Gastrocnemius medialis (tissue), 4 donors: ENCODE measurements at regions not wholly inside any gene's neighbourhood (a gene's known extent, or its start where the extent isn't known, plus 50 kb on each side); places are given as distances from the start of the nearest gene placed in this dataset.

Source experiments
- ATAC-seq, 2 donors: fragments of 150-250 bp; one replicate each; pipeline ENCODE4 v1.9.1; 2016
- DNase-seq, 2 donors: peaks; one replicate each; pipeline ENCODE4 v3.0.0-alpha.2; 2019
- H3K27ac ChIP-seq, 4 donors: fragments of 200-600 bp; sonication (generic); 1 replicate in 1 of 4; 2 replicates in 3 of 4; pipeline ENCODE4 v1.5.1; 2016 to 2018; ENCODE audit warnings: mild to moderate bottlenecking in 2 of 4, moderate library complexity in 1 of 4
- H3K27me3 ChIP-seq, 3 donors: fragments of 200-600 bp; sonication (generic) in 2 of 3; 1 replicate in 1 of 3; 2 replicates in 2 of 3; pipeline versions ENCODE4 v1.5.1 to v1.6.0; 2016 to 2019; ENCODE audit warnings: mild to moderate bottlenecking in 1 of 3, moderate library complexity in 1 of 3
- H3K36me3 ChIP-seq, 2 donors: fragments of 200-600 bp; sonication (generic) in 1 of 2; one replicate each; pipeline ENCODE4 v1.5.1; 2017 to 2018
- H3K4me1 ChIP-seq, 2 donors: fragments of 200-600 bp; sonication (generic) in 1 of 2; one replicate each; pipeline ENCODE4 v1.5.1; 2016 to 2017; ENCODE audit warnings: mild to moderate bottlenecking in 2 of 2
- H3K4me3 ChIP-seq, 4 donors: fragments of 200-600 bp; sonication (generic) in 3 of 4; 1 replicate in 1 of 4; 2 replicates in 3 of 4; pipeline ENCODE4 v1.5.1; 2016 to 2019; ENCODE audit warnings: mild to moderate bottlenecking in 2 of 4
- H3K9me3 ChIP-seq, 3 donors: fragments of 200-600 bp; sonication (generic) in 2 of 3; 1 replicate in 1 of 3; 2 replicates in 2 of 3; pipeline ENCODE4 v1.5.1; 2016 to 2019
- CTCF ChIP-seq, 5 experiments: fragments of 450-650 bp in 3 of 5; fragments of 200-600 bp in 2 of 5; sonication (generic) in 2 of 5; IDR thresholded peaks in 4 of 5; conservative IDR thresholded peaks in 1 of 5; 1 replicate in 4 of 5; 2 replicates in 1 of 5; pipeline ENCODE4 v1.5.1; 2016 to 2019; ENCODE audit warnings: antibody characterized with exemption in 5 of 5, mild to moderate bottlenecking in 3 of 5, moderate library complexity in 3 of 5
- POLR2A ChIP-seq, 2 donors: fragments of 450-650 bp; IDR thresholded peaks; one replicate each; pipeline ENCODE4 v1.6.1; 2017; ENCODE audit warnings: antibody characterized with exemption in 2 of 2, mild to moderate bottlenecking in 2 of 2, moderate library complexity in 2 of 2
- in situ Hi-C, 4 donors: fragments of 200-750 bp; cut with MboI; loops; one replicate each; pipeline versions ENCODE4 v1.15.0 to v1.8.0; 2017; ENCODE audit warnings: low sequenced_read_pairs in 4 of 4
- intact Hi-C: fragments of 100-400 bp; cut with DNase I; formaldehyde crosslinking; loops from one replicate; pipeline ENCODE4 v1.15.1; 2023; ENCODE audit warnings: low total_unique reads

GRCh38 chr15:92266796-92267685 is 126.6 kb upstream of the ST8SIA2 start:
- Histone ChIP-seq H3K4me3 (no peak overlapping the region), H3K27me3 (peaks cover 0 to 3% (median 0%) of the 10 kb centered on the region in 3 donors)
- ATAC-seq: no peak

GRCh38 chr15:92268900-92269299 is 124.8 kb upstream of the ST8SIA2 start:
- H3K27me3 ChIP-seq: peaks cover 0 to 3% (median 2%) of the 10 kb centered on the region in 3 donors
- TF ChIP-seq POLR2A (IDR thresholded peaks at IDR 0.05) (no peak), CTCF (IDR thresholded peaks at IDR 0.05 in 4 of 5, conservative IDR thresholded peaks at IDR 0.05 in 1 of 5) (no peak)
- ATAC-seq (no peak), DNase-seq (no peak)
- H3K9me3 ChIP-seq: no peaks in the 10 kb centered on the region
- no peaks in the 10 kb centered on the region for H3K4me1 ChIP-seq
- no peaks in the 10 kb centered on the region for H3K36me3 ChIP-seq
- no peak overlapping the region for H3K4me3 ChIP-seq
- intact Hi-C loops (no loop called here), in situ Hi-C loops (loop anchor here in 1 of 4 donors (25.0 kb wide), 1 partner anchor 107 kb away; no protein-coding TSS in a partner anchor)
- H3K27ac ChIP-seq: no peak overlapping the region

More at GRCh38 chr15:92266796-92267685, 126.6 kb upstream of the ST8SIA2 start:
- in situ Hi-C loops (loop anchor here in 1 of 4 donors (25.0 kb wide), 1 partner anchor 105 kb away; no protein-coding TSS in a partner anchor), intact Hi-C loops (no loop called here)
- Histone ChIP-seq H3K36me3 (no peaks in the 10 kb centered on the region), H3K9me3 (no peaks in the 10 kb centered on the region), H3K4me1 (no peaks in the 10 kb centered on the region), H3K27ac (no peak overlapping the region)
- DNase-seq: no peak
- TF ChIP-seq POLR2A (IDR thresholded peaks at IDR 0.05) (no peak), CTCF (IDR thresholded peaks at IDR 0.05 in 4 of 5, conservative IDR thresholded peaks at IDR 0.05 in 1 of 5) (no peak)

GRCh38 chr15:92271179-92271578 is 122.5 kb upstream of the ST8SIA2 start:
- TF ChIP-seq CTCF (IDR thresholded peaks at IDR 0.05 in 4 of 5, conservative IDR thresholded peaks at IDR 0.05 in 1 of 5) (no peak), POLR2A (IDR thresholded peaks at IDR 0.05) (no peak)
- in situ Hi-C loops: loop anchor here in 1 of 4 donors (25.0 kb wide), 1 partner anchor 109 kb away; no protein-coding TSS in a partner anchor
- intact Hi-C loops: no loop called here

GRCh38 chr15:92272106-92272505 is 121.6 kb upstream of the ST8SIA2 start:
- ATAC-seq (no peak), DNase-seq (no peak)
- H3K36me3 ChIP-seq: no peaks in the 10 kb centered on the region
- H3K9me3 ChIP-seq: no peaks in the 10 kb centered on the region
- H3K4me3 ChIP-seq: no peak overlapping the region
- TF ChIP-seq POLR2A (IDR thresholded peaks at IDR 0.05): no peak
- no peak for TF ChIP-seq CTCF (IDR thresholded peaks at IDR 0.05 in 4 of 5, conservative IDR thresholded peaks at IDR 0.05 in 1 of 5)
- no peak overlapping the region for H3K27ac ChIP-seq
- in situ Hi-C loops (loop anchor here in 1 of 4 donors (25.0 kb wide), 1 partner anchor 110 kb away; no protein-coding TSS in a partner anchor), intact Hi-C loops (no loop called here)
- no peaks in the 10 kb centered on the region for H3K4me1 ChIP-seq
- H3K27me3 ChIP-seq: peaks cover 0 to 3% (median 2%) of the 10 kb centered on the region in 3 donors

More at GRCh38 chr15:92271179-92271578, 122.5 kb upstream of the ST8SIA2 start:
- no peaks in the 10 kb centered on the region for H3K9me3 ChIP-seq
- peaks cover 0 to 3% (median 2%) of the 10 kb centered on the region in 3 donors for H3K27me3 ChIP-seq
- H3K36me3 ChIP-seq: no peaks in the 10 kb centered on the region
- no peak overlapping the region for H3K27ac ChIP-seq
- no peak for ATAC-seq
- no peaks in the 10 kb centered on the region for H3K4me1 ChIP-seq
- DNase-seq: no peak
- H3K4me3 ChIP-seq: no peak overlapping the region
